Neural cell (in vitro differentiated cells): ENCODE measurements at regions not wholly inside any gene's neighbourhood (a gene's known extent, or its start where the extent isn't known, plus 50 kb on each side); places are given as distances from the start of the nearest gene placed in this dataset.

Experiments
- H2AFZ ChIP-seq: fragments of 200-600, 300-800 bp; sonication (generic), shearing (Covaris generic); 2 replicates; pipeline ENCODE4 v1.6.0; 2014; ENCODE audit warnings: low read depth, mild to moderate bottlenecking, antibody characterized with exemption, low read length, moderate library complexity
- H3F3A ChIP-seq: fragments of 200-600 bp; shearing (Covaris generic); 2 replicates; pipeline ENCODE4 v1.6.1; 2016; ENCODE audit warnings: mild to moderate bottlenecking, moderate library complexity, mixed read lengths, antibody characterized with exemption, low read length; ENCODE audit not compliant: insufficient read depth, poor library complexity, severe bottlenecking
- H3K27ac ChIP-seq: fragments of 200-600, 300-800 bp; sonication (generic), shearing (Covaris generic); 2 replicates; pipeline ENCODE4 v1.5.1; 2014; ENCODE audit warnings: mild to moderate bottlenecking, low read length, moderate library complexity
- H3K27me3 ChIP-seq: fragments of 300-800, 200-600 bp; sonication (generic), shearing (Covaris generic); 2 replicates; pipeline ENCODE4 v1.6.0; 2014; ENCODE audit warnings: mild to moderate bottlenecking, low read depth, low read length, moderate library complexity; ENCODE audit not compliant: insufficient read depth
- H3K36me3 ChIP-seq: fragments of 300-800, 200-600 bp; sonication (generic), shearing (Covaris generic); 2 replicates; pipeline ENCODE4 v1.5.1; 2014; ENCODE audit warnings: mild to moderate bottlenecking, antibody characterized with exemption, low read length, moderate library complexity; ENCODE audit not compliant: insufficient read depth
- H3K4me2 ChIP-seq: fragments of 300-800, 200-600 bp; sonication (generic), shearing (Covaris generic); 2 replicates; pipeline ENCODE4 v1.6.0; 2014; ENCODE audit warnings: mild to moderate bottlenecking, low read length
- H3K4me3 ChIP-seq: fragments of 300-800, 200-600 bp; sonication (generic), shearing (Covaris generic); 2 replicates; pipeline ENCODE4 v1.5.1; 2014; ENCODE audit warnings: mild to moderate bottlenecking, low read length, moderate library complexity
- H3K79me2 ChIP-seq: fragments of 200-600 bp; shearing (Covaris generic); replicated peaks from 2 replicates; pipeline ENCODE4 v1.6.0; 2014; ENCODE audit warnings: mild to moderate bottlenecking, low read length, moderate library complexity; ENCODE audit not compliant: insufficient read depth
- H3K9ac ChIP-seq: fragments of 300-800, 200-600 bp; sonication (generic), shearing (Covaris generic); 2 replicates; pipeline ENCODE4 v1.6.1; 2016; ENCODE audit warnings: mild to moderate bottlenecking, low read length, mixed read lengths
- H3K9me2 ChIP-seq: fragments of 200-600 bp; shearing (Covaris generic); 2 replicates; pipeline ENCODE4 v1.6.1; 2016; ENCODE audit warnings: mild to moderate bottlenecking, low read length, mixed read lengths; ENCODE audit not compliant: insufficient read depth
- H3K9me3 ChIP-seq: fragments of 200-600, 300-800 bp; sonication (generic), shearing (Covaris generic); 2 replicates; pipeline ENCODE4 v1.6.1; 2016; ENCODE audit warnings: mild to moderate bottlenecking, mixed run types, low read length, moderate library complexity, mixed read lengths
- H4K20me1 ChIP-seq: fragments of 200-600 bp; shearing (Covaris generic); 2 replicates; pipeline ENCODE4 v1.6.1; 2016; ENCODE audit warnings: mild to moderate bottlenecking, mixed run types; ENCODE audit not compliant: insufficient read depth
- CTCF ChIP-seq: fragments of 450-650 bp; IDR thresholded peaks from 2 replicates; pipeline ENCODE4 v1.5.1; 2014; ENCODE audit warnings: antibody characterized with exemption, mild to moderate bottlenecking, moderate library complexity; ENCODE audit not compliant: poor library complexity, severe bottlenecking
- EP300 ChIP-seq: fragments of 450-650 bp; conservative IDR thresholded peaks from 2 replicates; pipeline ENCODE4 v1.6.1; 2014; ENCODE audit warnings: antibody characterized with exemption, mild to moderate bottlenecking, moderate library complexity; ENCODE audit not compliant: poor library complexity, severe bottlenecking
- EZH2 ChIP-seq: fragments of 200-600, 300-800 bp; shearing (Covaris generic), sonication (generic); IDR thresholded peaks from 2 replicates; pipeline ENCODE4 v1.6.1; 2014; ENCODE audit warnings: antibody characterized with exemption, low read length, borderline replicate concordance, mild to moderate bottlenecking; ENCODE audit not compliant: insufficient read depth, poor library complexity, severe bottlenecking
- MXI1 ChIP-seq: fragments of 450-650 bp; conservative IDR thresholded peaks from 2 replicates; pipeline ENCODE4 v1.6.1; 2014; ENCODE audit warnings: antibody characterized with exemption, mild to moderate bottlenecking; ENCODE audit not compliant: poor library complexity, severe bottlenecking
- POLR2AphosphoS5 ChIP-seq: IDR thresholded peaks from 2 replicates; pipeline ENCODE4 v1.6.1; 2012
- RAD21 ChIP-seq: fragments of 450-650 bp; conservative IDR thresholded peaks from 2 replicates; pipeline ENCODE4 v1.6.1; 2014; ENCODE audit warnings: antibody characterized with exemption, mild to moderate bottlenecking, moderate library complexity
- REST ChIP-seq: IDR thresholded peaks from 2 replicates; pipeline ENCODE4 v1.6.1; 2012; ENCODE audit warnings: borderline replicate concordance
- SMC3 ChIP-seq: fragments of 450-650 bp; conservative IDR thresholded peaks from 2 replicates; pipeline ENCODE4 v1.6.1; 2014; ENCODE audit warnings: antibody characterized with exemption, mild to moderate bottlenecking, moderate library complexity; ENCODE audit not compliant: poor library complexity
- TAF1 ChIP-seq: IDR thresholded peaks from 2 replicates; pipeline ENCODE4 v1.6.1; 2012; ENCODE audit warnings: low read depth

GRCh38 chr10:61051344-61051743 lies 107.4 kb upstream of the RHOBTB1 start:
- no peak overlapping the region for H3K4me3 ChIP-seq
- no peak overlapping the region for H3K27ac ChIP-seq
- H4K20me1 ChIP-seq, result no peaks in the 10 kb centered on the region
- H2AFZ ChIP-seq, result no peak overlapping the region
- H3K79me2 ChIP-seq, result no peaks in the 10 kb centered on the region
- no peaks in the 10 kb centered on the region for H3F3A ChIP-seq
- H3K9me3 ChIP-seq, result no peaks in the 10 kb centered on the region
- no peaks in the 10 kb centered on the region for H3K36me3 ChIP-seq
- TF ChIP-seq REST (no peak), TAF1 (no peak), MXI1 (no peak)
- H3K9me2 ChIP-seq, result no peaks in the 10 kb centered on the region
- no peak overlapping the region for H3K9ac ChIP-seq
- no peaks in the 10 kb centered on the region for H3K27me3 ChIP-seq
- no peak overlapping the region for H3K4me2 ChIP-seq

- H3K4me3 ChIP-seq, result no peak overlapping the region
- H2AFZ ChIP-seq, result no peak overlapping the region
- TF ChIP-seq TAF1 (no peak), EP300 (no peak), SMC3 (no peak), MXI1 (no peak), REST (no peak), EZH2 (no peak), CTCF (no peak), POLR2AphosphoS5 (no peak), RAD21 (no peak)
- no peaks in the 10 kb centered on the region for H3F3A ChIP-seq
- no peaks in the 10 kb centered on the region for H3K27me3 ChIP-seq
- no peaks in the 10 kb centered on the region for H3K79me2 ChIP-seq
- no peak overlapping the region for H3K4me2 ChIP-seq
- H3K9me3 ChIP-seq, result no peaks in the 10 kb centered on the region
- no peaks in the 10 kb centered on the region for H4K20me1 ChIP-seq
- no peaks in the 10 kb centered on the region for H3K36me3 ChIP-seq
- H3K27ac ChIP-seq, result no peak overlapping the region
- no peak overlapping the region for H3K9ac ChIP-seq
- no peaks in the 10 kb centered on the region for H3K9me2 ChIP-seq
Measured at GRCh38 chr10:61050120-61050745, 106.2 kb upstream of the RHOBTB1 start.
